Activated CD4-positive, CD25-positive, alpha-beta regulatory T cell treated with anti-CD3 and anti-CD28 coated beads, Interleukin-2, amount 50 U/mL, for 72 hours (primary cell): ENCODE measurements at regions not wholly inside any gene's neighbourhood (a gene's known extent, or its start where the extent isn't known, plus 50 kb on each side); places are given as distances from the start of the nearest gene placed in this dataset.

Experiments
- DNase-seq: peaks from one replicate; pipeline ENCODE4 v3.0.0; 2021

GRCh38 chr12:125193376-125194152, 128.3 kb downstream of the AACS start:
- DNase-seq: no peak

GRCh38 chr12:125194163-125194773, 129.0 kb downstream of the AACS start:
- no peak for DNase-seq

GRCh38 chr12:125194987-125195386, 129.8 kb downstream of the AACS start:
- DNase-seq: no peak

GRCh38 chr12:125197326-125197725, 132.1 kb downstream of the AACS start:
- no peak for DNase-seq

GRCh38 chr12:125198652-125199051, 133.4 kb downstream of the AACS start:
- DNase-seq: no peak

GRCh38 chr12:125201090-125201489, 135.9 kb downstream of the AACS start:
- no peak for DNase-seq

- no peak for DNase-seq
Measured at GRCh38 chr12:125201940-125202339, 136.7 kb downstream of the AACS start.

- DNase-seq: no peak
Measured at GRCh38 chr12:125202421-125202820, 137.2 kb downstream of the AACS start.

- no peak for DNase-seq
Measured at GRCh38 chr12:125203145-125203765, 138.0 kb downstream of the AACS start.

- DNase-seq: no peak
Measured at GRCh38 chr12:125205386-125205785, 140.2 kb downstream of the AACS start.

GRCh38 chr12:125206711-125207110, 141.5 kb downstream of the AACS start:
- DNase-seq: no peak

GRCh38 chr12:125208334-125208733, 143.1 kb downstream of the AACS start:
- no peak for DNase-seq

GRCh38 chr12:125208942-125209341, 143.7 kb downstream of the AACS start:
- DNase-seq: no peak

- DNase-seq: no peak
Measured at GRCh38 chr12:125210104-125210755, 145.0 kb downstream of the AACS start.

- no peak for DNase-seq
Measured at GRCh38 chr12:125211464-125211863, 146.2 kb downstream of the AACS start.

- no peak for DNase-seq
Measured at GRCh38 chr12:125214289-125214688, 149.1 kb downstream of the AACS start.

- no peak for DNase-seq
Measured at GRCh38 chr12:125216756-125217155, 151.5 kb downstream of the AACS start.

GRCh38 chr12:125217308-125217707, 152.1 kb downstream of the AACS start:
- no peak for DNase-seq

- DNase-seq: no peak
Measured at GRCh38 chr12:125218952-125219351, 153.7 kb downstream of the AACS start.

GRCh38 chr12:125220404-125221273, 155.4 kb downstream of the AACS start:
- no peak for DNase-seq

GRCh38 chr12:125221602-125222001, 156.4 kb downstream of the AACS start:
- DNase-seq: no peak

- no peak for DNase-seq
Measured at GRCh38 chr12:125222876-125223275, 157.6 kb downstream of the AACS start.

GRCh38 chr12:125225641-125226040, 160.4 kb downstream of the AACS start:
- no peak for DNase-seq
